Fibroblast of skin of right quadriceps (primary cell): ENCODE measurements at regions not wholly inside any gene's neighbourhood (a gene's known extent, or its start where the extent isn't known, plus 50 kb on each side); places are given as distances from the start of the nearest gene placed in this dataset.
"Not testable (repeated sequence)": the region's sequence is repeated elsewhere in the genome, so short reads cannot be mapped to it uniquely, and the experiment has no call there.

Experiments
- DNase-seq: peaks from one replicate; pipeline ENCODE4 v3.0.0-alpha.2; 2013

- no peak for DNase-seq
Observed at GRCh38 chr21:35737899-35738346, 322.4 kb downstream of the SETD4 start.

- no peak for DNase-seq
Observed at GRCh38 chr21:35737449-35737848, 322.9 kb downstream of the SETD4 start.

DNA sequence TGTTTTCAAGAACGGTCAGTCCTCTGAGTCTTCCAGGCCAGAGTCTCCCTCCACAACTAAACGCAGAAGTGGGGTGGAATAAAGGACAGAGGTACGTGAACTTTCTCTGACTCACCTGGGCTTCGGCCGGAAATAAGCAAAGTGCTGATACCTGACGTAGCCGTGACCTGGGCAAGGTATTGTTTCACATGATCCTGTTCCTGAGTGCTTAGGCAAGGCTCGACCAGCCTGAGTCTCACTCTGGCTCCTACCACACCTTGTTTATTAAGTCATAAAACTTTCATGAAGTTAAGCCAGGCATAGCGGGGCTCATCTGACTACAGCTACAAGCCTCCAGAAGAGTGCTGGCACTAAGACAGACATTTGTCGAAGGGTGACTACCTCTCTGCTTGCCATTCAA, 327.5 kb downstream of the SETD4 start:
- DNase-seq: no peak

- DNase-seq: no peak
Observed at GRCh38 chr21:35730325-35730724, 330.0 kb downstream of the SETD4 start.

DNA sequence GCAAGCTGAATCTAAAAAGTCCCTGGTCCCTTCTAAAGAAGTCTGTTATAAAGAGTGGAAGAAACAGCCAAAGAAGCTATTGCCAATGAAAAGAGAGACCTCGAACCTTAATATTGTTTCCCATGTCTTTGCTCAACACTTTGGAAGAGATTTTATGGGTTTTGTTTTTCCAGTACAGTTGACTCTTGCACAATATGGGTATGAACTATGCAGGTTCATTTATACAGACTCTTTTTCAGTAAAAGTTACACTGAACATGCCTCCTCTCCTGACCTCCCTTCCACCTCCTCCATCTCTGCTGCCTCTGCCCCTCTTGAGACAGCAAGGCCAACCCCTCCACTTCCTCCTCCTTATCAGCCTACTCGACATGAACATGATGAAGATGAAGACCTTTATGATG, 332.5 kb downstream of the SETD4 start:
- DNase-seq: no peak

- no peak for DNase-seq
Observed at GRCh38 chr21:35724156-35724555, 336.2 kb downstream of the SETD4 start.

GRCh38 chr21:35721701-35722100, 338.6 kb downstream of the SETD4 start:
- DNase-seq: no peak

DNA sequence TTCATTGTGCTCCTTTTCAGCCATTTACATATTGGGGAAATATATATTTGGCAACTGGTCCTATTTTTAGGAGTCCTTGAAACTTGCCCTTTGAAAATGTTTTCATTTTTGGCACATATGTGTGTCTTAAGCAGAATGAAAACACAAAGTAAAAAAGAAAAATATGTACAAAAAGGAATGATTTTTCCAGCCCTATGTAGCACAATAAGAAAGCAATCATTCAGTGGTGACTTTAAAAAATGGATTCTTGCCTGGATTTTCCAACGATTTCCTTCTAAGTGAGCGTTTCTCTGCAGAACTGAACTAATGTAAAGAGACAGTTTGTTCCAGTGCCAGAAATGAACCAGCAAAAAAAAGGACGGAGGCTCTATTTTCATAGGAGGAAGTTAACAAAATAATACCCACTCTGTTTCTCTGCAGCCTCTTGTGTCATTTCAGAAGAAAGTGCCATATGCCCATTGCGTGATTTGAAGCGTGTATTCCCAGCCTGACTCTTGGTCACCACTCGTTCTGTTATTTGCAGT, 340.1 kb downstream of the SETD4 start:
- no peak for DNase-seq

DNA sequence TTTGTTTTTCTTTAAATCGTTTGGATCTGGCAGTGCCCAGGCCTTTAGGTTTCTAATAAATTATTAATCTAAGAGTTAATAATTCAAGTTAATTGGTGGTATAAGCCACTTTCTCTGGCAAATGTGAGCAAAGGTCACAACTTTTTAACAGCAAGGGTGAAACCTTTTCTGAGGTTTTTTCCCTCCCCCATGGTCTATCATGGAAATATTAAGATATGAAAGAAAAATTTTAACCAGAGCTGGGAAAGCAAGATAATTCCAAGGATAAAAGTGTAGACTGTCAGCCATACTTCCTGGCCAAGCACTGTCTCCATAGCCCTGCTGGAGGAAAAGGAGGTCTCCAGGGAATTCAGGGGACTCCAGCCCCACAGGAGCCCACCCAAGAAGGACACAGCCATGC, 341.2 kb downstream of the SETD4 start:
- DNase-seq: no peak

DNA sequence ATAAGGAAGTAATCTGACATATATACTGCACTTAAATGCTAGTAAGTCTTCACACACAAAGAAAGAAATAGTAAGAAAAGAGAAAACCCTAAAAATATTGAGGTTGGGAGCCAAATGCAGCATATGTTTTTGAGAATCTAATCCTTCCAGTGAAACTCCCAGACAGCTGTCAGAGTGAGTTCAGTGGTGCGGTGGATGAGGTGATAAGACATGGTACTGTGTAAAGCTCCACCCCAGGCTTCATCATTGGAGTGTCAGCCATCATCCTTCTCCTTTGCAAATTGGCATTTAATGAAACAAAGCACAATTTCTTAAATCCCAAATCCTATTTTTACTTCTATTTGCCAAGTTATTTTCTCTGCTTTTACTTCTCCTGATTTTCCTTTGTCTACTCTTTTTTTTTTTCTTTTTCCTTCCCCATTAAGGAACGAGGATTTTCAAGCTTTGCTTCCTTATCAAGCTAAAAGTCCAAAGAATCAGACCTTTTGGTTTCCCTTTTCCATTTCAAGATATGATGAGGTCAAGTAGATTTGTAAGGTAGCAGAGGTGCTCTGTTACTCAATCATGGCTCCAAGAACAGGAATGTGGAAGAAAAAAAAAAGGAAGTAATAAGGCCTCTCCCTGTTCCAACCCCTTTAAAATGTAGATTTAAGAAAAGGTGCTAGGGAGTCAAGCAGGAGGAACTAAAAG, 343.3 kb downstream of the SETD4 start:
- no peak for DNase-seq

DNA sequence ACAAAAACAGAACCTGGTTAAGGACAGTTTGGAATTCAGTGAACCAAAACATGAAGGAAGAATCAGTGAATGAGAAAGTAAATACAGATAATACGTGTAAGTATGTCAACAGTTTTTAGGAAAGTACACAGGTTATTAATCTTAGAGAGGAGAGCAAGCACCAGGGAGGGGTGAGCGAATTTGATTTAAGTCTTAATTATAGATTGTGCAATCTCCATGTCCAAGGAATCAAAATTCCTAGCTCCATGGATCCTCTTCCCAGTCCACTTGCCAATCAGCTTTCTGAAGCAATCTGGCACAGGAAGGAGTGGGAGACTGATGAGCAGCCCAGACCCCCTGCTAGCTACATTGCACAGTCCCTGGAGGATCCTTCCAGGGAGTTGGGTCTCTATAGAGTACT, 346.4 kb downstream of the SETD4 start:
- no peak for DNase-seq

DNA sequence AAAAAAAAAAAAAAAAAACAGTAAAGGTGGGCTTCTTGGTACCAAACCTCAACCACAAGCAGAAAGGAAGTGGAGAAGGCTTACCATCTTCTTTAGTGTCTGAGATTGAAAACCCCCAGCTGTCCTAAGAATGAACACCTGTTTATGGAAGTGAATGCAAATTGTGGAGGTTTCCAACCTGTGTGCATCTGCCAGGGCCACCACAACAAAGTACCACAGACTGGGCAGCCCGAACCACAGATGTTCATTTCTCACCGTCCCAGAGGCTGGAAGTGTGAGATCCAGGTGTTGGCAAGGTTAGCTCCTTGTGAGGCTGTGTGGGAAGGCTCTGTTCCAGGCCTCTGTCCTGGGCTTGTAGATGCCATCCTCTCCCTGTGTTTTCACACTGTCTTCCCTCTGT, 348.7 kb downstream of the SETD4 start:
- no peak for DNase-seq

DNA sequence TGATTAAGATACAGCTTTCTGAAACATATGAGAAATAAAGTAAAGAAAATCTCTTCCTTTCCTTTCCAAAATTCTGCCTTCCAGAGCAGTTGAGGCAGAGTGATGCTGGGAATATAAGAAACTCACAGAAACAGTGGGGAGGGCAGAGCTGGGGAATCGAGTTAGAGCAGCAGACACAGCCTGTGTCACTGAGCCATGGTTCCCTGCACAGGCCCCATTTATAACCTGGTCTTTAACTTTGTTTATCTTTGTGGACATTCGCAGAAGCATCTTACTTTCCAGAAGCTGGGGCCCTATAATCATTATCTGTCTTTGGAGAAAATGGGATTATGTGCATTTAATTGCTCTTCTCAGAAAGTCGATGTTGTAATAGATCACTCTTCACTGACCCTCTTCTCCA, 349.1 kb downstream of the SETD4 start:
- DNase-seq: no peak

- not testable (repeated sequence) for DNase-seq
Observed at GRCh38 chr21:35709990-35710389, 350.3 kb downstream of the SETD4 start.

- DNase-seq: no peak
Observed at GRCh38 chr21:35705888-35706287, 354.4 kb downstream of the SETD4 start.

DNA sequence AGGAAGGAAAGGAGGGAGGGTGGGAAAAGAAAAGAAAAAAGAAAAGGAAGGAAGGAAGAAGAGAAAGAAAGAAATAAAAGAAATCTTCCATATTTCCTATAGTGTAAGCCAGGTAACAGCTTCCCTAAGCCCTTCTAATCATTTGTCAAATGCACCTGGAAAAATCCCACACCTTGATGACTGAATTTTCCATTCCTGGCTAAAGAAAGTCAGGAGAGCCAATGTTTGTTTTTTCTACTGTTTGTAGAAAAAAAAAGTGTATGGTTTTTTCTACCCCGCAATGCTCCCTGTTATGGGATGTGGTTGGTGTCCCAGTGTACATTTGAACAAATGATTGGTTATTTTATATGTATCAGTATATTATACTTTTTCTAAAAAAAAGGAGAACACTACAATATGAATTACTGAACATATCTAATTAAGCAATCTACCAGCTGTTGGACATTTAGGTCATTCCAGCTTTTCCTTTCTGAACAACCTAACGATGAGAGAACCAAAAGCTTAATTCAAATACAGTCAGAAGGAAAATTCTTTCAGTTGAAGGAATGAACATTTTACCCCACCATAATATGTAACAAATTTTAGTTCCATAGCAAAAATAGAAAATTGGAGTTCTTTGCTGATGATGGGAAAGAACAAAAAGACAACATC, 355.0 kb downstream of the SETD4 start:
- DNase-seq: no peak

DNA sequence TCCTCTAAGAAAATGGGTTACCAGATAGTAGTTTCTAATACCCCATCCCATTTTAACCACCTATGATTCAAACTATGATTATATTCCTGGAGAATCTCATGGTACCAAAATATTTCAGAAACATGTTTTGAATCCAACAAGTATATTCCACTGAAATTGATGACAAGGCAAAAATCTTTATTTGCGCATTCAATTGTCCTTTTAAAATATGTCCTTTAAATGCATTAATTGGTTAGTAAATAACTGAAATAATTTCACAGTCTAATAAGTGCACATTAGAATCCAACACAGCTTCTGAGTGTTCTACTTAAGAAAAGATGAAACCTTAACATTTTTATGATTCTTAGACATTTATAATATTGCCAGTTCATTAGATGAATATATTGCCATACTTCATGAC, 356.6 kb downstream of the SETD4 start:
- no peak for DNase-seq

- no peak for DNase-seq
Observed at GRCh38 chr21:35699361-35699760, 361.0 kb downstream of the SETD4 start.

GRCh38 chr21:35697321-35697808, 363.0 kb downstream of the SETD4 start:
- peak; percentile 46 for DNase-seq

DNA sequence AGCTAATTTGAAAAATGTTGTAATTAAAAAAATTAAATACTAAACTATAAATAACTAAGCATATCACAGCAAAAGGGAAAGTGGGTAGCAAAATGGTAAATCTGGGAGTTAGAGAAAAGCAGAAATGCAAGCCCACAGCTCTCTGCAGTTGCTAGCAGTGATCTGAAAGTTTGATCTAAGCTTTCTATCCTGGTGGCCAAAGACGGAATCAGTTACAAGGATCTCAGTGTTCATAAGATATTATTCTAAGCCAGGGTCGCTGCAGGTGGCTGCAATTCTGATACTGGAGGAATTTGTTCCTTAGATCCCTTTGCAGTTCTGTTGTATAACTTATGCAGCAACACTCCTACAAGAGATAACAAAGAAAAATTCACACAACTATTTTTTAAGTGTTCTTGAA, 363.7 kb downstream of the SETD4 start:
- DNase-seq: no peak

- DNase-seq: no peak
Observed at GRCh38 chr21:35692311-35692710, 368.0 kb downstream of the SETD4 start.

GRCh38 chr21:35690436-35690835, 369.9 kb downstream of the SETD4 start:
- DNase-seq: no peak

- no peak for DNase-seq
Observed at GRCh38 chr21:35686156-35686555, 374.2 kb downstream of the SETD4 start.

DNA sequence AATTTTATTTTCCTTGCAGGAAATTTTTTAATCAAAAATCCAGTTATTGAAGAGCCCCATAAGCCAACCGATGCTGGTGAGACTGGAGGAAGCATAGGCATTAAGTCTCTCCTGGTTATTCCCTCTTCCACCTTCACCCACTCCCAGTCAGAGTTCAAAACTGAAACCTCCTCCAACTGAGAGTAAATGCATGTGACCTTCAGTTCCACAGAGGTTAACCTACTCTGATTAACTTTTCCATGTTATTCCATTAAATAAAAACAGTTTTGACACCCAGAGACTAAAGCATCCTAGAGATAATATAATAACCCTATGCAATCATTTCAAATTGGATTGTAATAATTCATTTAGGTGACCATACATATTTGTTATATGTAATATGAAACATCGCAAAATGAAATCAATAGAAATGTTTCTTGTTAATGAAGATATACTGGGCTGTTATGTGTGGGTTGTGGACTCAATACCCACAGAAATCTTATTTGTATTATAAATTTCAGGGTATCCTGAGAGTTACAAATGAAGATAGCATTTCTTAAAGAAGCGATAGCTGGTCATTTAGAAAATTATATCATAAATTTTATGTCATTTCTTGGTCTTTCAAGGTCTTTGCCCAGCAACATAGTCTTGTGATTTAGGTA, 376.5 kb downstream of the SETD4 start:
- no peak for DNase-seq
